GM21367 (cell line): ENCODE measurements at regions not wholly inside any gene's neighbourhood (a gene's known extent, or its start where the extent isn't known, plus 50 kb on each side); places are given as distances from the start of the nearest gene placed in this dataset.

ENCODE experiments used
- ATAC-seq: cut with Tn5 transposase; IDR thresholded peaks from one replicate; pipeline ENCODE4 v1.9.1; 2021; ENCODE audit not compliant: unreplicated experiment

DNA sequence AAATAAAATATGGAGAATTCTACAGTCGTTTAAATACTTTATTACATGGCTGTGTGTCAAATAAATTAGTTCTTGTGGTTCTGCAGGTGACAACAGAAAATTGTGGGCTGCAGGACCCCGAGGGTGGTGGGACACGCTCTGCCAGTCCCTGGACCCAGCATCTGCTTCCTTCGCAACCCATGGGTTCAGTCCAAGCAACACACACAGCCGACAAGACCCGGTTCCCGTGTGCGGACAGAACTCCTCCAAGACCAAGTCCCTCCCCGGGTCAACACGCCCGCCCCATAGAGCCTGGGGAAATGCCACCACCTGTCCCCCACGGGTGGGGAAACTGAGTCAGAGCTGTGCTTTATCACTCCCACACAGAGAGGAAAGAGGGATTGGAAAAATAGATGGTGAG, 238.9 kb downstream of the BRD1 start:
- ATAC-seq = no peak

DNA sequence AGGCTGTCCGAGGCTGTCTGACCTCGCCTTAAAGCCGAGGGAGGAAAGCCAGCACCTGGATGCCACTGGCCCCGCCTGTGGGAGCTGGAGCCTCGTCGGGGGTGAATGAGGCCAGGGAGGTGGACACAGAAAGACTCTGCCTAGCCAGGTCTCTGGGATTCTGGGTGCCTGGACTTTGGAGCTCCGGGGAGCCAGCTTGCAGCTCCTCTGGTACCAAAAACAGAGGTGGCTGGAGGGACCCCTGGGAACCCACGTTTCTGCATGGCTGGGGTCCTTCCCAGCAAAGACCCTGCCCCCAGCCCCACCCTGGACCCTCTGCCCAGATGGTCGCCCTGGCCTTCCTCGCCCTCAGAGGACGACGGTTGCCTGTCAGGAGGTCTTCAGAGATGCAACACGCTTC, 239.7 kb downstream of the BRD1 start:
- no peak for ATAC-seq

DNA sequence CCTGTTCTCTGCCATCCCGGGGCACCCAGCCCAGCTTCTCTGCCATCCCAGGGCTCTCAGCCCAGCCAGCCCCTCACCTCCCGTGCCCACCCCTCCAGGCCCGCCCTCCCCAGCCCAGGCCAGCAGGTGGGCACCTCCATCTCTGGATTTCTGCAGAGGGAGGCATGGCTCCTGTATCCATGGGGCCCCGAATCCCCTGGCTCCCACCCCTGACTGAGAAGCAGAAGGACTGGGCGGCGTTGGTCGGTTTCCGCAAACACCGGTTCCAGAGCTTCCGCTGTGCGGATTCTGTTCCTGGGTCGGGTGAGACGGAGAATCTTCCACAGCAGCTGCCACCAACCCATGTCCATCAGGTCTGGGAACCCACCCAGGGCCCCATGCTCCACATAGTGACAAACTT, 240.3 kb downstream of the BRD1 start:
- ATAC-seq = no peak

DNA sequence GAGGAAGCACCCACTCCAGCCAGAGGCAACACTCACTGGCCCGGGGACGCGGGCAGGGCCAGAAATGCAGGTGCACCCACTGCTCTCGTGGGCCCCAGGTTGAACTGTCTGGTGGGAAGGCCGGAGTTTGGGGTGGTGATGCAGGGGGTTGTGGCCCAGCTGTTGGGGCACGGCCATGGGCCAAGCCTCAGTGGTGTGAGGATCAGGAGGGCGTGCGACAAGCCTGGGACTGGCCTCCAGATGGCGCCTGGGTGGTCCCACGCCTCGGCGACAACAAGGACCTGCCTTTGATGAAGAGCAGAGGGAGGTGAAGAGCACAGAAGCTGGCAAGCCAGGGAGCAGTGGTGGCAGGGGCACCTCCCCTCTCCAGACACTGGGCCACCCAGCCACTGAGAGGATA, 240.8 kb downstream of the BRD1 start:
- no peak for ATAC-seq

DNA sequence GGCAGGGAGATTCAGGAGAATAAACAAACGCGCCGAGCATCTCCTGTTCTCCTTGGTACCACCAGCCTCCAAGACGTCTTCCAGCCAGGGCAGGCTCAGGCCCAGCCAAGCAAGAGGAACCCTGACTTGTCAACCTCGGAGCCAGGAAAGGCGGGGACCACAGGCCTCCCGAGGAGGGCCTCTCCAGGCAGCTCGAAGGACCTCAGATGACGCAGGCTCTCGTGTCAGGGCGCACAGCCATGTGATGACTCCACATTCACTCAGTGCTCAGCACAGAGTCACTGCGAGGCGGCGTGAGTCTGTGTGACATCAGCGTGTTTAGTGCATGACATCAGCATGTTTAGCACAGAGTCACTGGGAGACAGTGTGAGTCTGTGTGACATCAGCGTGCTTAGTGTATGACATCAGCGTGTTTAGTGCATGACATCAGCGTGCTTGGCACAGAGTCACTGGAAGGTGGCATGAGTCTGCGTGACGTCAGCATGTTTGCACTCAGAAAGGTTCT, 241.4 kb downstream of the BRD1 start:
- ATAC-seq = no peak

DNA sequence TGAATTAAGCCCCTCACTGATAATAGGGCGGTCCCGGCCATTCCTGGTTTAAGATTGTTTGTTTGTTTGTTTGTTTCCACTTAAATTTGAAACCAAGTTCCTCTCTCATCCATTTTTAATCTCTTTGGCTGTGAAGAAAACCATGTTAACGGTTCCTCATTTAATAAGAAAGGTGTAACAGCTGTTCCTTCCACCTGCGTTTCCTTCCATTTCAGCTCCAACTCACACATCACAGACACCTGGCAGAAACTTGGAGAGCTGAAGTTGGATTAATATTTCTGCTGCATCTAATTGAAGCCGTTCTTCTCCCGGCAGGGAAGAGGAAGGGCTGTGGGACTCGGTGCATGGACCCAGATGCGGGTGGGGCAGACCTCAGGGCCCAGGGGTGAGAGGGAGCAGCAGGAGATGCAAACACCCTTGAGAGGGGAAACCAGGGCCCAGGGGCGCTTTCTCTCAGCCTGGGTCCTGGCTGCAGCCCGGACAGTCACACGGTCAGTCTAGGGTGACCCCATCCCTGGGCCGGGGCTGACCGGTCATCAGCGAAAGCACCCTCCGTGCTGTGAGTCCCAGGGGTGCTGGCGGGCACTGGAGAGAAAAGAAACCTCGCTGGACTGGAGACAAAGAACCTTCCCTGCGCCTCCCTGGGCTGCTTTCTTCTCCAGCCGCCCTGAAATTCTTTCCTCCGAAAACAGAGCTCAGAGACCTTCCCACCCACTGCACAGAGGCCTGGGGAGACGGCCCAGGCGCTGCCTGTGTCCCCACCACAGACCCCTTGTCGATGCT, 242.0 kb downstream of the BRD1 start:
- no peak for ATAC-seq

DNA sequence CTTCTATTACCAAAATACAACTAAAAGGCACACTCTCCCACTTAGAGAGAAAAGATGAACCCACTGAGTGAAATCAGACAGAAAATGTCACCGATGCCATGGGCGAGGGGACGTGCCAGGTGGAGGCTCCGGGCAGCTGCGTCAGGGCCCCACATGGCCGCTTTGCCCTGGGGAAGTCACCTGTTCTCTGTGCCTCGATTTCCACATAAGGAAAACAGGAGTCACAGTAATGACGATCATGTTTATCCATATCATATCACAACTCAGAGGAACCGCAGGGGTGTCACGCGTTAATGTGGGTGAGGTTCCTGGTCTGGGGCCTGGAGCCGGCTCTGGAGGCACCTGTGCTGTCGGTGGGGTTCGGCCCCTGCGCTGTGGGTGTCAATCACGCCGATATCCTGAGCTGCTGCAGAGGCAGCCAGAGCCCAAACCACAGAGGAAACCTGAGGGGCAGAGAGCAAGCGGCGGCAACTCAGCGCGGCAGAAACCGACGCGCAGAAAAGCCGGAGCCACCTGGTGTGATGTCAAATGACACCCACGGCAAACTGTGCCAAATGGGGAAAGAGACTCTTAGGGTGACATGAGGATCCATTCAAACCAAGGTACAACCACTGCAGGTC, 243.7 kb downstream of the BRD1 start:
- no peak for ATAC-seq

DNA sequence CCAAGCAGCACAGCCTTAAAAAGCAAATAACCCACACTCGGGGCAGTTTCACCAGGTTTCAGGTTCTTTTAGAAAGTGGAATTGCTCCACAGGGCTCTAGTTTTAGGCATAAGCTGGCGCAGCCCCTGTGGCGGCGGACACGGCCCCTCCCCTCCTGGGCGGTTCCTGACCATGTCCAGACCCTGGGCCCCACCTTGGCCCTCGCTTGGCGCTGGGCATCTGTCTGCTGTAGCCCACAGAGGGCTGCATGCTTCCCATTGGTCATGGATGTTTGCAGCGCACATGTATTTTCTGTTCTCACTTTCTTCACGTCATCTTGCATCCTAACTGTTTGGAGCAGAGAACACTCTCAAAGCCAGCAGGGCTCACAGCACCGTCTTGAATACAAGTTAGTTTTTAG, 244.3 kb downstream of the BRD1 start:
- ATAC-seq = no peak

DNA sequence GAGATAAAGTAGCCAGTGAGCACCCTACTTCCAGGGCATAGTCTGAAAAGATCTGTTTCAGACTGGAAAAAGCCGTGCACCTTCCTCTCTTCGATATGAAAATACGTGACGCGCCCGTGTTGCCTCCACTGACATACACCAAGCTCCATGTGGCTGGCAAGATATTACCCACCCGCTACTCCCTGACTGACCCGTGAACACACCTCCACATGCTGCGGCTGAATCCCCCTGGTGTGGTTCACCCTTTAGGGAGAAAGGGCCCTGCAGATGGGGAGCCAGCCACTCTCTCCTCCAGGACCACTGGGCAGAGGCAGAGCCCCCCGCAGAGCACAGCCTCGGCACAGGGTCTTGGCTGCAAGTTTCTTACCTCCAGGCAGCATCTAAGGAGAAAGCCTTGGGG, 245.0 kb downstream of the BRD1 start:
- ATAC-seq = no peak

DNA sequence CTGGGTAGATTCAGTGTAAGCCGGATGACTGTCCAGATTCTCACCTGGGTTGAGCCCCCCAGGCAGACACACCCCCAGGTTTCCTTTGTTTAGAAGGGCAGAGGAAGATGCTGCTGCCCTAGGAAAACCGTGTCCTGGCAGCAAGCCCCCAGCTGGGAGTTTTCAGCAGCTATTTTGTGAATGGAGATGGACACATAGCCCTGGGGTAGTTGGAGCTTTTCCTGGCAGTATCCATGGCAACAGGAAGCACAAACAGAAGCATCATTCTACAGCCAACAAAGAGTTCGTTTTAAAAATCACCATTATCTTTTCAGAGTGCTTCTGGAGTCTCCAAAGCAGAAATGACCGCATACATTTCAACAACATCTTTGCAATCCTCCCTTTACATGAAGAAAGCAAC, 245.5 kb downstream of the BRD1 start:
- no peak for ATAC-seq

DNA sequence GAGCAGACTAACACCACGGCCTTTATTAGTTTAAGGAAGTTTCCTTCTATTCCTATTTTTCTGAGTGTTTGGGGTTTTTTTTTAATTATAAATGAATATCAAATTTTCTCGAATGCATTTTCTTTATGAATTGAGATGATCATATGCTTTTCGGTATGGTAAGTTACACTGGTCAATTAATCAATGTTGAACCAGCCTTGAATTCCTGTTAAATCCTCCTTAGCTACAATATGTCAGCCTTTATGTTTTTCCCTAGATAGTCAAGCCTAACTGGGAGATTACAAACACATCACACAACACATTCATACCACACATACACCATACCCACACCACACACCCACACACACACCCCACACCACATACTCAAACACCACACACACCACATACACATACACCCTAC, 247.6 kb downstream of the BRD1 start:
- no peak for ATAC-seq

DNA sequence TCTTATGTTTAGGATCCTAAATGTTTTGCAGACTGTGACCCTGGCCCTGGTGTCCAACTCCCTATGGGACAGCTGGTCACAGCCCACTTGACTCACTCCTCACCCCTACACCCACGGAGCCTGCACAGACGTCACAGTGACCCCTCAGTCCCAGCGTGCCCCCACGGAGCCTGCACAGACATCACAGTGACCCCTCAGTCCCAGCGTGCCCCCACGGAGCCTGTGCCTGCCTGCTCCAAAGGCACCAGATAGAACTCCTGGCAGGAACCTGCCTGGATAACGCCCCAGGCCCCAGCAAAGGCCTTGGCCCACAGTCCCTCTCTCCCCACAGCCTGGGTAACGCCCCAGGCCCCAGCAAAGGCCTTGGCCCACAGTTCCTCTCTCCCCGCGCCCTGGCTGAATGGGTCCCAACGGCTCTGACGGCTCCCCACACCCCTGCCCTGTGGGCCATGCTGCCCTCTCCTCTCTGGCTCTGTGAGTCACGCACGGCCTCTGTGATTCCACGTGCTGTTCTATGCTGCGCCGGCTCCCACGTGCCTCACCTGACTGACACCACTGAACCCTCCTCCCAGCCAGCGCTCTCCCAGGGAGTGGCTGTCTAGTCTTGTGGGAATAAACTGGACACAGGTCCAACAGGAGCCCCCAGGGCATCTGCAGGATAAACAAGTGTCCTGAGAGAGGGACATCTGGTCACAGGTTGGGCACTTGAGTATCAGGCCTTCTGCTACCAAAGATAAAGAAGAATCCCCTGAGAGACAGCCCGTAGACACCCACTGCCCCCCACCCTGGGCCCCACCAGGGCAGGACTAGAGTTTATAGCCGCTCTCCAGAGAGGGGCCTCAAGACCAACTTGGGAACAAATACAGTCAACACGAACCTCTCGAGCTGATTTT, 250.3 kb downstream of the BRD1 start:
- no peak for ATAC-seq

DNA sequence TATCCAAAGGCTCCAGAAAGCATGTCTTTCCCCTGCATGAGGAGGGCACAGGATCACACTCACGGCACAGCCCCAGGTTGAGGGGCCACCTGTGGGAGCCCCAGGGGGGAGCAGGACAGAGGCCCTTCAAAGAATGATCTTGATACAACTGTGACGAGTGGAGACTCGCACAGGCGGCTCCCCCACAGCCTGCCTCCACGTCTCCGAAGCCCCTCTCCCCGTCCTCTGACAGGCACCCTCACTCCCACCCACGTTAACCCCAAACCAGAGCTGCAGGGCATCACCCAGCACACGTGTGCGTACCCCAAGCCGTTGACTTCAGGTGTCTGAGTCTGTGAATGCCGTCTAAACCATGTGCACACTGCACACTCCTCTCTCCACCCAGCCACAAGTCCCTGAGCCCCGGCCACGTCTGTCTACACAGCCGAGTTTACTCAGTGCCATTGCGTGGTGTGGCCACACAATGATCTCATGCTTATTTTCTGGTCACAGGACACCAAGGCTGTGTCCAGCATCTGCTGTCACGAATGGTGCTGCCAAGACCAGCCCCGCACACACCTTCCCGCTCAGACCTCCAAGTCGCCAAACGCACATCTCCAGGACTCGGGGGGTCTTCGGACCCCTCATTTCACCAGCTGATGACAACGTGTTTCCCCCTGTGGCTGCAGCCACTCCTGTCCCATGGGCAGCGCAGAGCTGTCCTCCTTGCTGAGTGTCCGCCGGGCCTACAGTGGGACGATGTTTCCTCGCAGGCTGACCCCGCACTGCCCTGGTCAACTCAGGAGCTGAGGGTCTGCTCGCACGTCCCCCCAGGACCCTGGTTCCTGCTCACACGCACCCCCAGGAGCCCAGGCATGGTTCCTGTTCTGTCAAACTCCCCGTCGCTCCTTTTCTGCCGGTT, 251.2 kb downstream of the BRD1 start:
- no peak for ATAC-seq

DNA sequence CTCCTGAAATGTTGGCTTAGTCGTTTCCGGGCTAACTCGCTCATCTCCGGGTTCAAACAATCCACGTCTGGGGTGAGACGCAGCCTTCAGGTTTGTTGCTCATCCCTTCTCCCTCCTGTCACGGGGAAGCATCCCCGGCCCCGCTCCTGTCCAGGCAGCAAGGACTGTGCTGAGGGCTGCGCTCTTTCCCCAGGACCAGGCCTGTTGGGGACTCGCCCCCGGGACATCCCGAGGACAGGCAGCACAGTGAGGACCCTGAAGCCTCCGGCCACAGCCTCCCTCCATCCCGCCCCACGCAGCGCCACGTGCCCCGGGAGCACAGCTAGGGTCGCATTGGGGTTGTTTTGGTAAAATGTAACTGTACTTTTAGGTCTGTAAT, 252.0 kb downstream of the BRD1 start:
- no peak for ATAC-seq

DNA sequence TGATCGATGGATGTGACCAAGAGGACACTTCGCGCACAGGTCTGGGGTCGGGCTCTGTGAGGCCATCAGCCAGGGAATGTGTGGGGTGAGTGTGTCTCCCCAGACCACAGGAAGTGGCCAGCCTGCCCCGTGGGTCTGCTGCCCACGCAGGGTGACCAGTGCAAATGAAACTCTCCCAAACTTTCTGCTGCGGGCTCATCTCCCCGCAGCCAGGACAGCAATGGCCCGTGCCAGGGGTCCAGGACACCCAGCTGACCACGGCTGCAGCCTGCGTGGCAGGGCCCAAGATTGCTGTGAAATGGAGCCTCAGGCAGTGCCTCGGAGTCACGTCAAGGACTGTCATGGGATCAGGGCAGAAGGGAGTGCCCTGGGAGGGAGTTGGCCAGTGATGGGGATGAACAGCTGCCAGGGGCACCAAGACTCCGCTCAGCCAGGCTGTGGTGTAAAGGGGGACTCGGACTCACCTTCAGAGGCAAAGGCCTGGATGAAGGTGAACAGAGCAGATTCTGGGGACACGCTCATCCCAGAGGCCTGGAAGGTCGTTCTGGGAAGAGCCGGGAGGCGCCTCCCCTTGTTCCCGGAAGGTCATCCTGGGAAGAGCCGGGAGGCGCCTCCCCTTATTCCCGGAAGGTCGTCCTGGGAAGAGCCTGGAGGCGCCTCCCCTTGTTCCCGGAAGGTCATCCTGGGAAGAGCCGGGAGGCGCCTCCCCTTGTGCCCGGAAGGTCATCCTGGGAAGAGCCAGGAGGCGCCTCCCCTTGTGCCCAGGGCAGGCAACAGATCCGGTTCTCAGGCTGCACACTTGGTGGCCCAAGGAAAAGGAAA, 252.6 kb downstream of the BRD1 start:
- no peak for ATAC-seq

DNA sequence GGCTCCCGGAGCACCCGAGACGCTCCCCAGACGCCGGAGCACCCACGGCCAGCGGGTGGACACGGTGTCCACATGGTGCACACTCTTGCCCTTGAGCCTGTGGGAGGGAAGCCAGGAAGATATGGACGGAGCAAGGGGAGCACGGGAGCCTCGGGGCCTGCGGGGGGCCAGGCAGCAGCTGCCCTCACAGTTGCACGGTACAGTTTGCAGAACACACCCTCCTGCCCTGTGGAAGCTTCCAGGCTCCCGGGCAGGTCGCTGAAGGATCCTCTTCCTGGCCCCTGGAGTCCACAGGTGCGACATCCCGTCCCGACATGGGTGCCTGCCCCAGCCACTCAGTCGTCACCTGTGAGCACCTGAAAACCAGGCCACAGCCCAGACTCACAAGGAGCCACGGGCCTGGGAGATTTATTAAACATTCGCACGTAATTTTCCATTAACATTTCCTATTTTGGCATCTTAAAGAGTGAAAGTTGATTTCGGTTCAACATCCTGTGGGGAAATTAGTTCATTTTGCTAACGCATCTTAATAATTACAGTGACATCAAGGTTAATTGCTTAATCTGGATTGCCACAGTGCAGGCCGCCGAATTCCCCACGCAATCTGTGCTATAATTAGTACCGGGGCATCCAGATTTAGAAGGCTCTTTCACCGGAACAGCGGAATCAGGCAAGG, 253.3 kb downstream of the BRD1 start:
- no peak for ATAC-seq

DNA sequence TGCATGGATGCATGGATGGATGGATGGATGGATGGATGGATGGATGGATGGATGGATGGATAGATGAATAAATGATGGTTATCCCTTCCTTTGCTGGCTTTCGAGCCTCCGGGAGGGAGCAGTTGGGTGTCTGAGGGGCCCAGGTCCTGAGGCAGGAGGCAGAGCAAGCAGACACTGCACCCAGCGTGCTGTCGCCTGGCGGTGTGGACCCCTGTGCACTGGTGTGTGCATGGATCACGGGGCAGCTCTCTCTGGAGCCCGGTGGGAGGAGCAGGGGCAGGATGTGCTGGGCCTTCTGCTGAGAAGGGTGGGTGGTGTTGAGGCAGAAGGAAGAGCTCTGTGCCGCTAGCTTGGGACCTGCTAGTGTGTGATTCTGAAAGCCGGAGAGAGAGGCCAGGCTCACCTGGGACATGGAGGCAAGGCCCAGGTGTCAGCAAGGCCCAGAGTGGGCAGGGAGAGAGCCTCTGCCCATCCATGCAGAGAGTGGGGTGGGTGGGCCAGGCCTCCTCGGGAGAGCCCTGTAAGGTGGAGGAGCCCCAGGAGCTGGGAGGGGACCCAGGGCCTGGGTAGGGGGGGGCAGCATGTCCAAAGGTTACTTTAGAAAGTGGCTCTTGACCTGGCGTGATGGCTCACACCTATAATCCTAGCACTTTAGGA, 254.4 kb downstream of the BRD1 start:
- no peak for ATAC-seq

DNA sequence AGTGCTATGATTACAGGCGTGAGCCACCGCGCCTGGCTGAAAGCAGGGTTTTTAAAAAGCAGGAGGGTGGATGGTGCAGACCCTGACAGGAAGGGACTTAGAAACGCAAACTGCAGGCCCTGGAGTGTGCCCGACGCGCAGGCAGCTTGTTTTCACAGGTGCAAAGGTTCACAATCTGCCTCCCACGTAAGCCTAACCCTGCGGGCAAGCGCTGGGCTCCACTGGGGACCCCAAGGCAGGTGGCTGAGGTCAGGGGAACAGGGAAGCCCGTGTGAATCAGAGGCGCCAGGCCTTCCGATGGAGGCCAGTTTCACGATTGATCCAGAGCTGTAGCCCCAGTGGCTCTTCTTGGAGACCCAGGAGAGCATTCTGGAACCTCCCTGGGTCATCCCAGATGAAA, 256.3 kb downstream of the BRD1 start:
- ATAC-seq = no peak
